Heart left ventricle (tissue), 16 donors: ENCODE measurements at regions not wholly inside any gene's neighbourhood (a gene's known extent, or its start where the extent isn't known, plus 50 kb on each side); places are given as distances from the start of the nearest gene placed in this dataset.

Source experiments
- ATAC-seq, 4 donors: fragments of 200-7000 bp; cut with Tn5 transposase; one replicate each; pipeline ENCODE4 v1.9.1; 2020 to 2022; ENCODE audit warnings: moderate library complexity in 4 of 4, mild to moderate bottlenecking in 3 of 4, moderate number of reproducible peaks in 1 of 4
- DNase-seq, 5 donors: peaks; one replicate each; pipeline ENCODE4 v3.0.0-alpha.2; 2020
- H3K27ac ChIP-seq, 12 donors: fragments of 200-600 bp; sonication (generic) in 4 of 12; one replicate each; pipeline versions ENCODE4 v1.5.0 to v1.8.0; 2016 to 2022; ENCODE audit warnings: mild to moderate bottlenecking in 2 of 12
- H3K27me3 ChIP-seq, 9 donors: fragments of 200-600 bp; sonication (generic) in 2 of 9; one replicate each; pipeline versions ENCODE4 v1.5.1 to v1.8.0; 2016 to 2022; ENCODE audit warnings: mild to moderate bottlenecking in 3 of 9
- H3K36me3 ChIP-seq, 9 donors: fragments of 200-600 bp; sonication (generic) in 2 of 9; one replicate each; pipeline versions ENCODE4 v1.5.0 to v1.8.0; 2018 to 2022; ENCODE audit warnings: mild to moderate bottlenecking in 2 of 9
- H3K4me1 ChIP-seq, 12 donors: fragments of 200-600 bp; sonication (generic) in 4 of 12; one replicate each; pipeline versions ENCODE4 v1.5.0 to v1.8.0; 2016 to 2022; ENCODE audit warnings: mild to moderate bottlenecking in 3 of 12
- H3K4me3 ChIP-seq, 12 donors: fragments of 200-600 bp; sonication (generic) in 4 of 12; one replicate each; pipeline versions ENCODE4 v1.5.0 to v1.8.0; 2017 to 2022; ENCODE audit warnings: mild to moderate bottlenecking in 9 of 12, moderate library complexity in 4 of 12
- H3K9me3 ChIP-seq, 12 donors: fragments of 200-600 bp; sonication (generic) in 4 of 12; one replicate each; pipeline versions ENCODE4 v1.5.0 to v1.8.0; 2016 to 2022; ENCODE audit warnings: mild to moderate bottlenecking in 1 of 12
- CTCF ChIP-seq, 12 donors: fragments of 200-600 bp; sonication (generic) in 4 of 12; IDR thresholded peaks; one replicate each; pipeline versions ENCODE4 v1.5.0 to v1.8.0; 2018 to 2022; ENCODE audit warnings: antibody characterized with exemption in 12 of 12, mild to moderate bottlenecking in 5 of 12
- POLR2A ChIP-seq, 2 donors: fragments of 450-650 bp; IDR thresholded peaks; one replicate each; pipeline ENCODE4 v1.6.1; 2017; ENCODE audit warnings: antibody characterized with exemption in 2 of 2, mild to moderate bottlenecking in 2 of 2, moderate library complexity in 2 of 2
- WGBS, 4 donors: extraction: QIAGEN DNeasy Blood & Tissue Kit in 2 of 4; methylation state at CpG; one replicate each; pipeline versions ENCODE4 v1.1.5 to v1.1.7; 2013 to 2018; 5-methylcytosine and 5-hydroxymethylcytosine counted together
- intact Hi-C, 10 donors: fragments of 100-400 bp; cut with DNase I; formaldehyde crosslinking; loops; one replicate each; pipeline versions ENCODE4 v1.11.1 to v1.14.2; 2022
- donor health status: ischemic (EF 13 %, LVEDD 7.1; RV severe dilation, severe dysfunction).
- donor health status: healthy with polysubstance abuse.
- donor health status: DM: no; HTN: yes; CAD: no.
- donor health status: DM: no; HTN: no; CAD: no.
- donor health status: ischemic (EF 25% LVEDD 6.9; RV normal size, moderate dysfunction).
- donor health status: ischemic (EF 25% LVEDD 5.7; RV mildly dilated, moderate dysfunction).
- donor health status: healthy.
- donor health status: DM: yes; HTN: yes; CAD: no.
- donor health status: ischemic (EF 35%, LVEDD 5.7; RV mildly dilated, moderate dysfunction).
- donor health status: nonischemic (EF 11% LVEDD 7.7; RV severe dilation, severe dysfunction).
- donor health status: DM: yes; HTN: yes; CAD: no.
- donor health status: PGD.
- donor health status: ischemic (EF 29% LVEDD 5.4; RV normal size, mild dysfunction).
- donor health status: nonischemic (EF 23%, LVEDD 6.1; RV moderate dilation, normal function).

- WGBS, 4 donors: 77 to 91% (median 84%) methylated on average over 3 of the region's 3 CpGs
- DNase-seq (no peak), ATAC-seq (no peak)
- Histone ChIP-seq H3K4me3 (no peak overlapping the region), H3K36me3 (no peaks in the 10 kb centered on the region), H3K27me3 (no peaks in the 10 kb centered on the region), H3K4me1 (peaks cover 0 to 20% (median 6%) of the 10 kb centered on the region in 12 donors), H3K27ac (no peak overlapping the region), H3K9me3 (no peaks in the 10 kb centered on the region)
- intact Hi-C loops: no loop called here
- TF ChIP-seq CTCF (IDR thresholded peaks at IDR 0.05): peak in 3 of 12 donors; percentile 9 to 10 (median 10)
- no peak for TF ChIP-seq POLR2A (IDR thresholded peaks at IDR 0.05)
Observed at GRCh38 chr5:68476854-68477253, 261.3 kb downstream of the PIK3R1 start.

- Histone ChIP-seq H3K27me3 (no peaks in the 10 kb centered on the region), H3K4me1 (peaks cover 0 to 20% (median 6%) of the 10 kb centered on the region in 12 donors), H3K27ac (peak overlapping the region in 7 of 12 donors; percentile 6 to 59 (median 39)), H3K4me3 (no peak overlapping the region), H3K9me3 (no peaks in the 10 kb centered on the region), H3K36me3 (no peaks in the 10 kb centered on the region)
- 74 to 83% (median 78%) methylated on average over 2 of the region's 2 CpGs for WGBS, 4 donors
- TF ChIP-seq POLR2A (IDR thresholded peaks at IDR 0.05) (no peak), CTCF (IDR thresholded peaks at IDR 0.05) (no peak)
- DNase-seq (no peak), ATAC-seq (peak in 3 of 4 donors; percentile 9 to 42 (median 25))
- intact Hi-C loops: no loop called here
Observed at GRCh38 chr5:68478301-68479095, 262.9 kb downstream of the PIK3R1 start.

- Histone ChIP-seq H3K9me3 (no peaks in the 10 kb centered on the region), H3K4me1 (peaks cover 0 to 20% (median 6%) of the 10 kb centered on the region in 12 donors), H3K36me3 (no peaks in the 10 kb centered on the region), H3K27ac (peak overlapping the region in 6 of 12 donors; percentile 12 to 59 (median 34)), H3K27me3 (no peaks in the 10 kb centered on the region), H3K4me3 (no peak overlapping the region)
- peak in 3 of 5 donors; percentile 18 to 45 (median 20) for DNase-seq
- intact Hi-C loops: no loop called here
- peak; percentile 62 to 89 (median 76) for ATAC-seq
- TF ChIP-seq POLR2A (IDR thresholded peaks at IDR 0.05): no peak
- no peak for TF ChIP-seq CTCF (IDR thresholded peaks at IDR 0.05)
- WGBS, 4 donors: 52 to 64% (median 58%) methylated on average over 2 of the region's 2 CpGs
Observed at GRCh38 chr5:68479524-68479923, 264.0 kb downstream of the PIK3R1 start.

- DNase-seq: no peak
- peak overlapping the region in 4 of 12 donors; percentile 1 to 24 (median 17) for H3K27ac ChIP-seq
- no peak for ATAC-seq
- intact Hi-C loops: loop anchor here in 1 of 10 donors (5.0 kb wide), 1 partner anchor 47 kb away; no protein-coding TSS in a partner anchor
- H3K9me3 ChIP-seq: no peaks in the 10 kb centered on the region
- WGBS, 4 donors: 90 to 94% (median 92%) methylated on average over 4 of the region's 4 CpGs
- TF ChIP-seq CTCF (IDR thresholded peaks at IDR 0.05): no peak
- no peak for TF ChIP-seq POLR2A (IDR thresholded peaks at IDR 0.05)
- H3K36me3 ChIP-seq: no peaks in the 10 kb centered on the region
- H3K4me1 ChIP-seq: peaks cover 0 to 20% (median 6%) of the 10 kb centered on the region in 12 donors
- H3K27me3 ChIP-seq: no peaks in the 10 kb centered on the region
- H3K4me3 ChIP-seq: no peak overlapping the region
Observed at GRCh38 chr5:68480335-68480940, 264.9 kb downstream of the PIK3R1 start.
